WI38 (cell line): ENCODE measurements at regions not wholly inside any gene's neighbourhood (a gene's known extent, or its start where the extent isn't known, plus 50 kb on each side); places are given as distances from the start of the nearest gene placed in this dataset.

Experiments used
- H3K4me3 ChIP-seq: 2 replicates; pipeline ENCODE4 v1.5.1; 2011; ENCODE audit warnings: low read depth, mild to moderate bottlenecking, control low read depth, low read length
- TF ChIP-seq, protein P1 (sequence below): IDR thresholded peaks from 2 replicates; pipeline ENCODE4 v1.5.1; 2012; ENCODE audit warnings: low read depth, mild to moderate bottlenecking, control low read depth, low read length

GRCh38 chr9:95803197-95803596 lies 72.3 kb upstream of the ERCC6L2 start:
- TF ChIP-seq, protein P1, sequence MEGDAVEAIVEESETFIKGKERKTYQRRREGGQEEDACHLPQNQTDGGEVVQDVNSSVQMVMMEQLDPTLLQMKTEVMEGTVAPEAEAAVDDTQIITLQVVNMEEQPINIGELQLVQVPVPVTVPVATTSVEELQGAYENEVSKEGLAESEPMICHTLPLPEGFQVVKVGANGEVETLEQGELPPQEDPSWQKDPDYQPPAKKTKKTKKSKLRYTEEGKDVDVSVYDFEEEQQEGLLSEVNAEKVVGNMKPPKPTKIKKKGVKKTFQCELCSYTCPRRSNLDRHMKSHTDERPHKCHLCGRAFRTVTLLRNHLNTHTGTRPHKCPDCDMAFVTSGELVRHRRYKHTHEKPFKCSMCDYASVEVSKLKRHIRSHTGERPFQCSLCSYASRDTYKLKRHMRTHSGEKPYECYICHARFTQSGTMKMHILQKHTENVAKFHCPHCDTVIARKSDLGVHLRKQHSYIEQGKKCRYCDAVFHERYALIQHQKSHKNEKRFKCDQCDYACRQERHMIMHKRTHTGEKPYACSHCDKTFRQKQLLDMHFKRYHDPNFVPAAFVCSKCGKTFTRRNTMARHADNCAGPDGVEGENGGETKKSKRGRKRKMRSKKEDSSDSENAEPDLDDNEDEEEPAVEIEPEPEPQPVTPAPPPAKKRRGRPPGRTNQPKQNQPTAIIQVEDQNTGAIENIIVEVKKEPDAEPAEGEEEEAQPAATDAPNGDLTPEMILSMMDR, result no peak
- no peak overlapping the region for H3K4me3 ChIP-seq

GRCh38 chr9:95801797-95802196 lies 73.7 kb upstream of the ERCC6L2 start:
- TF ChIP-seq, protein P1, result no peak
- H3K4me3 ChIP-seq, result no peak overlapping the region

DNA sequence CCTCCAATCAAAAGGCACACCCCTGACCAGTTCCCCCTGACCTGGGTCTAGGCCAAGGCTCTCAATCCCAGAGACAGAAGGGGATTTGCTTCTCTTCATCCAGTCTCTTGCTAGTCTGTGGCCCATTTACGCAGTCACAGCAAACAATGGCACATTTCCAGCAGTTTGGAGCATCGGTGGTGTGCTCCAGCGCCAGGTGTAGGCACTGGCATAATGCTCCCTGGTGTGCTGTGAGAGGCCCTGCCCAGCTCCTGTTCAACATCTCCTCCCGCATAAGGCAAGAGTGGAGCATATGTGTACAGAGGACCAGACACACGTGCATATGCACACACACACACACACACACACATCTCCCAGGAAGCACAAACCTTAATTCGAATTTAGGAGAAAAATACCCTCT lies 79.5 kb upstream of the ERCC6L2 start:
- TF ChIP-seq, protein P1, result no peak
- H3K4me3 ChIP-seq, result no peak overlapping the region

DNA sequence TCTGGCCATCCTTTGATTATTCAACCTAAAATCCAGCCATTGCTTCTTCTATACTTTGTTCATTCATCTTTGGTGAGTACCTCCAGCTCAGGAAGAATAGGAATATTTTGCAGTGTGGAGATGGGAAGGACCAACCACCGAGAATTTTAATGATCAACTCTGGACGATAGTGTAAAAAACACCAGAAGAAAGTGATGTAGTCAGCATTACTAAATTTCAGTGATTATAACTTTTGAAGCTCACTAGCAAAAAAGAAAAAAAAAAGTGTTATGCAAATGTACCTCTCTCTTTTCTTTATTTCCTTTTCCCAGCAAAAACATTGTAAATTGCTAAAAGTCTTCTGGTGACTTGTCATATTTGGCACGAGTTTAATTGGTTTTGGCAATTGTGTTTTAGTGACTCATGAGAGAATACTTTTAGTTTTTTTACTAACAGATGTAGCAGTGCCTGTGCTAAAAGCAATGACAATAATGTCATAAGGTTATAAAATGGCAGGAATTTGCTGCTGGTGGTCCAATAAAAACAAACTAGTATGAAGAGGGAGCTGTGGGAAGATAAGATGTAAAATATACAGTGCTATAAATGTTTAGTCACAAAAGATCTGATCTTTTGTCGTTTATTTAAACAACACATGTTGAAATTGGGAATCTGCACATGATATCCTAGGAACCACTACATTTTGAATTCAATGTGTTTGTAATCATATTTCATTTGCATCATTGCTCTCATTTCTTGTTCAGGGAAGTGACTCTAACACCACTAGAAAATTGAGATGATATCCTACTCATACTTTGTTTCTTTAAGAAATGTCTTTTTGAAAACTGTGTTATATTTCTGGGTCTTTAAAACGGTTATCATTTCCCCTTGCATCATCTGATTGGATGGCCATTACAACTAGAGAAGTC lies 81.3 kb upstream of the ERCC6L2 start:
- H3K4me3 ChIP-seq, result no peak overlapping the region
- TF ChIP-seq, protein P1, result no peak

DNA sequence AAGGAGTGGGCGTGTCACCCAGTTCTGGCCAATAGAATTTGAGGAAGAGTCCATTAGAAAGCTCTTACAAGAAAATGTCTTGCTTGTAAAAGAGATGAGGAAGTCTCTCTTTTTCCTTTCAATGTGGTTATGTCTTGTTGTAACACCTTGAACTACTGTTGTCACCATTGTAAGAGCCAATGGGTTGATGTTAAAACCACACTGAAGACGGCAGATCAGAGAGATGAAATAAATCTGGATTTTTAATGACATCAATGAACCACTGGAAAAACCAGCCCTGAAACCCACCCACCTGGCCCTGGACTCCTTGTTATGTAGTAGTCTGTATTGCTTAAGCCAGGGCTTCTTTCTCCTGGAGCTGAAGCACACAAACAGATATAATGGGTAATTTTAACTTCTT lies 83.8 kb upstream of the ERCC6L2 start:
- H3K4me3 ChIP-seq, result no peak overlapping the region
- TF ChIP-seq, protein P1, result no peak

DNA sequence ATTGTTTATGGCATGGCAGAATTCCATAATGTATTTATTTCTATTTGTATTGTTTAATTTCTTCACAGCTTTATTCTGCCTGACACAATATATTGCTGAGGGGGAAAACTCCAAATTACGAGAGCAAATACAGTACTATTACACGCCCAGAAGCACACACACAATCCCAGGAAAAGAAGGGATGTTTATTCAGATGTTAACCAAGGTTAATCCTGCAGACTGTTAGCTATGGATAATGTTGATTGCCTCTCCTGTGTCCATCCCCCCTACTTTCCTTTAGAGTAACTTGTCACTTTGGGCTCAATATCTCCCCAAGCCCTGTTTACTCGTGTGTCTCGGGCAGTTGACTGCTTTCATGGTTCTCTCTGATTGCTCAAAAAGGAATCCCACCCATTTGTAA lies 84.2 kb upstream of the ERCC6L2 start:
- no peak overlapping the region for H3K4me3 ChIP-seq
- TF ChIP-seq, protein P1, result no peak

DNA sequence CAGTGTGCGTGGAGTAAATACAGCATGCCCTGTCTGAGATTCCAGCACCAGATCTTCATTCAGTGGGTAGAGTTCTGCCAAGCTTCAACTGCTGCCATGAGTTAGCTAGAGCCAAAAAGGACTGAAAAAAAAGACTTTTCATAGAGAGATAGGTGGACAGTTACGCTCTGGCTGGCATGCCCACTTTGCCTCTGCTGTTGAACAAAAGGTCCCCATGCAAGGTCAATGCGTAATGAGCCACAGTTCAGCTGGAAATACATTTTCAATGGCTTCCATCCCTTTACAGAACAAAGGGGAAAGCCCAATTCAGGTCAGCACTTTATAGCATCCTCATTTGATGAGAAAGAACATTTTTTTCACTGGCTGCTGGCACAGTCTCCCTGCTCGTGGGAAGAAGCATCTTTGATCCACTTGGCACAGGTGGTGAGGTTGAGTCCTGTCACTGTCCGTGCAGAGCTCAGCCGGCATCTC lies 86.9 kb upstream of the ERCC6L2 start:
- H3K4me3 ChIP-seq, result no peak overlapping the region
- TF ChIP-seq, protein P1, result no peak
